H1 (cell line): ENCODE measurements at regions not wholly inside any gene's neighbourhood (a gene's known extent, or its start where the extent isn't known, plus 50 kb on each side); places are given as distances from the start of the nearest gene placed in this dataset.

ENCODE experiments used
- BCL11A ChIP-seq, 2 experiments: IDR thresholded peaks; one replicate each; pipeline ENCODE4 v1.6.1; 2011; ENCODE audit warnings: low read depth in 2 of 2, low read length in 2 of 2, mild to moderate bottlenecking in 2 of 2
- CBX8 ChIP-seq: fragments of 300-800, 300-1000 bp; sonication (generic); IDR thresholded peaks from 2 replicates; pipeline ENCODE4 v1.7.1; 2016; ENCODE audit warnings: low read depth, low read length, borderline replicate concordance
- CEBPB ChIP-seq: IDR thresholded peaks from 2 replicates; pipeline ENCODE4 v1.6.1; 2012; ENCODE audit warnings: low read depth, low read length
- POLR2A ChIP-seq, 2 experiments: IDR thresholded peaks; 1 replicate in 1 of 2; 2 replicates in 1 of 2; pipeline ENCODE4 v1.6.1; 2011; ENCODE audit warnings: low read depth in 2 of 2, low read length in 2 of 2, mild to moderate bottlenecking in 2 of 2; ENCODE audit errors: control extremely low read depth in 1 of 2
- RBBP5 ChIP-seq: IDR thresholded peaks from 2 replicates; pipeline ENCODE4 v1.7.1; 2012; ENCODE audit warnings: low read depth, mild to moderate bottlenecking, inconsistent platforms, low read length, moderate library complexity, borderline replicate concordance
- SP1 ChIP-seq: IDR thresholded peaks from 2 replicates; pipeline ENCODE4 v1.6.1; 2011; ENCODE audit warnings: low read depth, low read length
- TAF1 ChIP-seq: IDR thresholded peaks from 2 replicates; pipeline ENCODE4 v1.6.1; 2011; ENCODE audit warnings: mild to moderate bottlenecking, low read depth, low read length
- ZNF274 ChIP-seq: IDR thresholded peaks from 2 replicates; pipeline ENCODE4 v1.7.0; 2012; ENCODE audit warnings: low read length, borderline replicate concordance; ENCODE audit errors: extremely low read depth
- TF ChIP-seq, protein P1 (sequence below), 3 experiments: IDR thresholded peaks; 1 replicate in 2 of 3; 2 replicates in 1 of 3; pipeline versions ENCODE4 v1.5.1 to v1.6.1; 2011; ENCODE audit warnings: low read length in 3 of 3, mild to moderate bottlenecking in 3 of 3, inconsistent platforms in 2 of 3, low read depth in 1 of 3, moderate library complexity in 1 of 3; ENCODE audit not compliant: insufficient read depth in 1 of 3; ENCODE audit errors: control extremely low read depth in 1 of 3

DNA sequence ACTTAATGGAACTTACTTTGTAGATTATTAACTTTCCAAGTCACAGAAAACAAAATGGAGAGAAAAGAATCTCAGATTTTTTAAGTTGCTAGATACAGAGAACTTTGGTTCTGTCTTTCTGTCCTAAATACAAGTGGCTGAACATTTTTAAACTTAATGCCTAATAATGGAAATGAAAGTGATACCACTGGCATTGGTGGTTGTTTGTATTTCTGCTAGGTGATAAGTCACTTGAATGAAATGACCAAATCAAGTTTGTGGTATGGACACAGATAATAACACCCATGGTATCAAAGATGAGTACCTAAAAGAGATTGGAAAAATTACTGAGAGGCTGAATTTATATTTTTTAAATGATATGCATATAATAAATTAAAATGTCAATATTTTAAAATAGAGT lies 502.1 kb downstream of the CNTN6 start:
- no peak for TF ChIP-seq RBBP5
- TF ChIP-seq, protein P1, sequence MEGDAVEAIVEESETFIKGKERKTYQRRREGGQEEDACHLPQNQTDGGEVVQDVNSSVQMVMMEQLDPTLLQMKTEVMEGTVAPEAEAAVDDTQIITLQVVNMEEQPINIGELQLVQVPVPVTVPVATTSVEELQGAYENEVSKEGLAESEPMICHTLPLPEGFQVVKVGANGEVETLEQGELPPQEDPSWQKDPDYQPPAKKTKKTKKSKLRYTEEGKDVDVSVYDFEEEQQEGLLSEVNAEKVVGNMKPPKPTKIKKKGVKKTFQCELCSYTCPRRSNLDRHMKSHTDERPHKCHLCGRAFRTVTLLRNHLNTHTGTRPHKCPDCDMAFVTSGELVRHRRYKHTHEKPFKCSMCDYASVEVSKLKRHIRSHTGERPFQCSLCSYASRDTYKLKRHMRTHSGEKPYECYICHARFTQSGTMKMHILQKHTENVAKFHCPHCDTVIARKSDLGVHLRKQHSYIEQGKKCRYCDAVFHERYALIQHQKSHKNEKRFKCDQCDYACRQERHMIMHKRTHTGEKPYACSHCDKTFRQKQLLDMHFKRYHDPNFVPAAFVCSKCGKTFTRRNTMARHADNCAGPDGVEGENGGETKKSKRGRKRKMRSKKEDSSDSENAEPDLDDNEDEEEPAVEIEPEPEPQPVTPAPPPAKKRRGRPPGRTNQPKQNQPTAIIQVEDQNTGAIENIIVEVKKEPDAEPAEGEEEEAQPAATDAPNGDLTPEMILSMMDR (IDR thresholded peaks at IDR 0.05; ENCODE audit: control extremely low read depth in 1 of 3, insufficient read depth in 1 of 3, low read depth in 1 of 3, low read length in 3 of 3): no peak
- no peak for TF ChIP-seq POLR2A (IDR thresholded peaks at IDR 0.05; ENCODE audit: control extremely low read depth in 1 of 2, low read depth in 2 of 2, low read length in 2 of 2)
- no peak for TF ChIP-seq CEBPB
- TF ChIP-seq BCL11A (IDR thresholded peaks at IDR 0.05; ENCODE audit: low read depth in 2 of 2, low read length in 2 of 2): no peak
- no peak for TF ChIP-seq ZNF274
- no peak for TF ChIP-seq TAF1
- no peak for TF ChIP-seq SP1
- TF ChIP-seq CBX8: no peak
